Osteocyte (in vitro differentiated cells): ENCODE measurements at regions not wholly inside any gene's neighbourhood (a gene's known extent, or its start where the extent isn't known, plus 50 kb on each side); places are given as distances from the start of the nearest gene placed in this dataset.

Experiments
- DNase-seq: peaks from one replicate; pipeline ENCODE4 v3.0.0; 2021; ENCODE audit warnings: mixed read lengths; ENCODE audit not compliant: unreplicated experiment; ENCODE audit errors: extremely low spot score
- H3K27ac Mint-ChIP-seq: one replicate; pipeline ENCODE4 v1.8.0; 2021; ENCODE audit warnings: mild to moderate bottlenecking, mixed read lengths; ENCODE audit not compliant: unreplicated experiment
- H3K27me3 Mint-ChIP-seq: one replicate; pipeline ENCODE4 v1.8.0; 2021; ENCODE audit warnings: mixed read lengths; ENCODE audit not compliant: unreplicated experiment
- H3K36me3 Mint-ChIP-seq: one replicate; pipeline ENCODE4 v1.8.0; 2021; ENCODE audit warnings: mixed read lengths; ENCODE audit not compliant: unreplicated experiment
- H3K4me1 Mint-ChIP-seq: one replicate; pipeline ENCODE4 v1.8.0; 2021; ENCODE audit warnings: mixed read lengths; ENCODE audit not compliant: unreplicated experiment
- H3K4me3 Mint-ChIP-seq: one replicate; pipeline ENCODE4 v1.8.0; 2021; ENCODE audit warnings: mild to moderate bottlenecking, moderate library complexity, mixed read lengths; ENCODE audit not compliant: unreplicated experiment
- H3K9me3 Mint-ChIP-seq: one replicate; pipeline ENCODE4 v1.8.0; 2021; ENCODE audit warnings: mixed read lengths; ENCODE audit not compliant: unreplicated experiment
- TF ChIP-seq, protein P1 (sequence below): fragments of 200-600 bp; sonication (generic); IDR thresholded peaks from 2 replicates; pipeline ENCODE4 v1.5.0; 2021; ENCODE audit warnings: antibody characterized with exemption, mild to moderate bottlenecking, moderate library complexity

DNA sequence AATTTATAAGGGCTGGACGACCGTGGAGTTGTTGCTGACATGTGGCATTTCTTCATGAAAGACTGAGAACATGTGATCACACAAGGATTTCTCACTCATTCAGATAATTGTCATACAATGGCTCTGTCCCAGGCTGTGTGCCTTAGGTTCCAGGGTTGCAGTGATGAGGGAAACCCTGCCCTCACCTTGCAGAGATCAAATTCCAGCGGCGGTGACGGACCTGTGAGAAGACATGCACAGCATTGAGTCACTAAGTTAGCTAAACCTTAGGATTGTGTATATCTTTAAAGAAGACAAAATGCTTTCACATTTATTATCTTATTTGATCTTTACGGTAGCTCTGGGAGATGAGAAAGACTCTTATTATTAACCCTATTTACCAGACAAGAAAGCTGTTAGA is 1029.1 kb downstream of the BCL11B start:
- H3K9me3 Mint-ChIP-seq: peaks cover 34% of the 10 kb centered on the region

DNA sequence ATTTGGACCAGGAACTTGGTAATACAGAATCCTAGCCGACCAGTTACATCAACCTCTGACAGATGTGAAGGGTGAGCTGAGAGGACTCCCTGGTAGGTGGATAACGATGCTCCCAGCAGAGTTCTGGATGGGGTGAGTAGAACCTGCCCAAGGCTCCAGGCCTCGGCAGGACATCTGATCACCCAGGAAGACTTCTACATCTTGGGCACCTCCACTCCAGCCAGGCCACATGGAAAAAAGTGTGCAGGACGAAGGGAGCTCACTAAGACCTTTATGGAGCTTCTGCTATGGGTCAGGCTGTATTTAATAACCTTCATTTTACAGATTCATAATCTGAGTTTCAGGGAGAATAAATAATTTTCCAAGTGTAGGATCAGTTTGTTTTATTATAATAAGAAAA is 1028.7 kb downstream of the BCL11B start:
- Mint-ChIP-seq H3K36me3 (no peaks in the 10 kb centered on the region), H3K27me3 (no peaks in the 10 kb centered on the region)

More for the DNA sequence above, 1029.1 kb downstream of the BCL11B start:
- Mint-ChIP-seq H3K4me3 (no peak overlapping the region), H3K4me1 (no peaks in the 10 kb centered on the region), H3K27me3 (no peaks in the 10 kb centered on the region), H3K27ac (no peak overlapping the region), H3K36me3 (no peaks in the 10 kb centered on the region)
- TF ChIP-seq, protein P1, sequence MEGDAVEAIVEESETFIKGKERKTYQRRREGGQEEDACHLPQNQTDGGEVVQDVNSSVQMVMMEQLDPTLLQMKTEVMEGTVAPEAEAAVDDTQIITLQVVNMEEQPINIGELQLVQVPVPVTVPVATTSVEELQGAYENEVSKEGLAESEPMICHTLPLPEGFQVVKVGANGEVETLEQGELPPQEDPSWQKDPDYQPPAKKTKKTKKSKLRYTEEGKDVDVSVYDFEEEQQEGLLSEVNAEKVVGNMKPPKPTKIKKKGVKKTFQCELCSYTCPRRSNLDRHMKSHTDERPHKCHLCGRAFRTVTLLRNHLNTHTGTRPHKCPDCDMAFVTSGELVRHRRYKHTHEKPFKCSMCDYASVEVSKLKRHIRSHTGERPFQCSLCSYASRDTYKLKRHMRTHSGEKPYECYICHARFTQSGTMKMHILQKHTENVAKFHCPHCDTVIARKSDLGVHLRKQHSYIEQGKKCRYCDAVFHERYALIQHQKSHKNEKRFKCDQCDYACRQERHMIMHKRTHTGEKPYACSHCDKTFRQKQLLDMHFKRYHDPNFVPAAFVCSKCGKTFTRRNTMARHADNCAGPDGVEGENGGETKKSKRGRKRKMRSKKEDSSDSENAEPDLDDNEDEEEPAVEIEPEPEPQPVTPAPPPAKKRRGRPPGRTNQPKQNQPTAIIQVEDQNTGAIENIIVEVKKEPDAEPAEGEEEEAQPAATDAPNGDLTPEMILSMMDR: no peak
- DNase-seq: no peak

DNA sequence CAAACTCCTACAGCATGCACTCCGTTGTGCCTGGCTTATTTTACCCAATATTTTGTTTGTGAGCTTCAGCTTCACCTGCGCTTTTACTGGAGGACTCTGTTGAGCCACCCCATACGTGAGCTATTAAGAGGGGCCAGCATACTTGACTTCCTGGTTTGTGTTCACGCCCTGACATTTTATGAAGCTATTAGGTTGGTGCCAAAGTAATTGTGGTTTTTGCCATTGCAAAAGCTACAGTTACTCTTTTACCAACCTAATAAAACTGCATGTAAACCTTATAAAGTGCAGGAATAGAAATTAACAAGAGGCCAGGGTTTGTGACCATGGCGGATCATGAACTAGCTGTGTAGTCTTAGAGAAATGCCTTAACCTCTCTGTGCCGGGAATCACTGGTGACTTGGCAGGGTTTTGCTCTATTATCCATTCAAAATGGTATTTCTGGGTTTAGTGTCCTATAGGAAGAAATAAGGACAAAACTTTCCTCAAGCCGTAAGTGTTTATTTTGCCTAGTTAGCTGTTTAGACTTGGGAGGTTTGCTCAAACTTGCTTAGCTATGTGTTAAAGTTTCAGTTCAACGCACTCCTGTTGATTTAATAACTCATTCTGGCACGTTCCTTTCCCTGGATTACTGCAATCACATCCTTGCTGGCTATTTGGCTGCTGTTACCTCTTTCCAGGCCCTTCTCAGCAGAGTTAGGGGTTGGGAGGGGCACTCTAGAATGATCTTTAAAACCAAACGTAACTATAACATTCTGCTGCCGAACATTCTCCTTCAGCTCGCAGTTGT is 1027.6 kb downstream of the BCL11B start:
- Mint-ChIP-seq H3K27me3 (no peaks in the 10 kb centered on the region), H3K4me3 (no peak overlapping the region), H3K4me1 (no peaks in the 10 kb centered on the region), H3K9me3 (peaks cover 29% of the 10 kb centered on the region), H3K27ac (no peak overlapping the region), H3K36me3 (no peaks in the 10 kb centered on the region)
- DNase-seq: no peak
- TF ChIP-seq, protein P1: no peak

More for the DNA sequence above, 1028.7 kb downstream of the BCL11B start:
- TF ChIP-seq, protein P1: no peak
- H3K4me1 Mint-ChIP-seq: no peaks in the 10 kb centered on the region
- H3K27ac Mint-ChIP-seq: no peak overlapping the region
- peak; percentile 51 for DNase-seq
- no peak overlapping the region for H3K4me3 Mint-ChIP-seq
- peaks cover 33% of the 10 kb centered on the region for H3K9me3 Mint-ChIP-seq

DNA sequence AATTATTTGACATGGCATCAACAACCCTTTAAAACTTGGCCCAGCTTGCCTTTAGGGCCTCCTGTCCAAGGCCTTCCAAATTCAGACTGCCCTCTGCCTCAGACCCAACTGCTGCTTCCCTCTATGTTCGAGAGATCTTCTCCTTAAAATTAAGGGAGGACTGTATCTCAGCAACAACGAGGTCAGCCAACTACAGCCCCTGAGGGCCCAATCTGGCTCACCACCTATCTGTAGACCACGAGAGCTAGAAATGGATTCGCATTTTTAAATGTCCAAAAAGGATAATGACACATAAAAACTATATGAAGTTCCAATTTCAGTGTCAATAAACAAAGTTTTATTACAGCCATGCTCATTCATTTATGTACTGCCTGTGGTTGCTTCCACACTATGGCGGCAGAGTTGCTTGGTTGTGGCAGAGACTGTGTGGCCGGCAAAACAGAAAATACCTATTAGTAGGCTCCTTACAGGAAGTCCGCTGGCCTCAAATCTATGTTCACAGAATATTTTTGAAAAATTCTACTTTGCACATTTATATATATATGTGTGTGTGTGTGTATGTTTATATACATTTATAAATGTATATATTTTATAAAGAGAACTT is 1026.9 kb downstream of the BCL11B start:
- H3K27me3 Mint-ChIP-seq: no peaks in the 10 kb centered on the region
- DNase-seq: peak; percentile 21
- H3K36me3 Mint-ChIP-seq: no peaks in the 10 kb centered on the region
- H3K9me3 Mint-ChIP-seq: peaks cover 31% of the 10 kb centered on the region
- no peaks in the 10 kb centered on the region for H3K4me1 Mint-ChIP-seq
- no peak overlapping the region for H3K4me3 Mint-ChIP-seq
- no peak overlapping the region for H3K27ac Mint-ChIP-seq
- TF ChIP-seq, protein P1: no peak

DNA sequence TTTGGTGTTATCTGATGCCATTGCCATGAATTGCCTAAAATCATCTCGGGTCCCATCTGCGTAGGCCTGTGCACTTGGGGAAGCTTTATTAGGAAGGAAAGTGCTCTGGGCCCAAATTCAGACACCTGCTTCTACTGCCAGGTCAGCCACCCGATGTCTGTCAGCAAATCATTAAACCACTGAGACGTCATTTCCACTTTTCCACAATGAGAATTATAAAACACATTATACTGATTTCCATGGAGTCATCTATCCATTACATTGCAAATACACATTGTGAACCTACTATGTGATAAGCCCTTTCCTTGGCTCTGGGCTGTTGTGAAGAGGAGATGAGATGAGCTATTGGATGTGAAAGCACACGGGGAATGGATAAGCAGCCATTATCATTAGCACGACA is 1022.9 kb downstream of the BCL11B start:
- Mint-ChIP-seq H3K4me1 (no peaks in the 10 kb centered on the region), H3K27me3 (no peaks in the 10 kb centered on the region), H3K9me3 (peaks cover 35% of the 10 kb centered on the region), H3K27ac (no peak overlapping the region), H3K36me3 (no peaks in the 10 kb centered on the region), H3K4me3 (no peak overlapping the region)
- TF ChIP-seq, protein P1: no peak
- DNase-seq: no peak
